HFF-Myc (cell line): ENCODE measurements at regions not wholly inside any gene's neighbourhood (a gene's known extent, or its start where the extent isn't known, plus 50 kb on each side); places are given as distances from the start of the nearest gene placed in this dataset.

ENCODE experiments used
- DNase-seq: peaks from one replicate; pipeline ENCODE4 v3.0.0-alpha.2; 2011; ENCODE audit warnings: low read depth; ENCODE audit errors: extremely low read depth
- H3K4me3 ChIP-seq: replicated peaks from 2 replicates; pipeline ENCODE4 v1.5.1; 2011; ENCODE audit warnings: low read depth, mild to moderate bottlenecking, control low read depth, low read length
- TF ChIP-seq, protein P1 (sequence below): IDR thresholded peaks from 2 replicates; pipeline ENCODE4 v1.5.1; 2012; ENCODE audit warnings: mild to moderate bottlenecking, low read depth, low read length, control low read depth; ENCODE audit errors: missing control alignments

GRCh38 chr12:123071857-123072256 lies 79.0 kb downstream of the PITPNM2 start:
- no peak overlapping the region for H3K4me3 ChIP-seq
- TF ChIP-seq, protein P1, sequence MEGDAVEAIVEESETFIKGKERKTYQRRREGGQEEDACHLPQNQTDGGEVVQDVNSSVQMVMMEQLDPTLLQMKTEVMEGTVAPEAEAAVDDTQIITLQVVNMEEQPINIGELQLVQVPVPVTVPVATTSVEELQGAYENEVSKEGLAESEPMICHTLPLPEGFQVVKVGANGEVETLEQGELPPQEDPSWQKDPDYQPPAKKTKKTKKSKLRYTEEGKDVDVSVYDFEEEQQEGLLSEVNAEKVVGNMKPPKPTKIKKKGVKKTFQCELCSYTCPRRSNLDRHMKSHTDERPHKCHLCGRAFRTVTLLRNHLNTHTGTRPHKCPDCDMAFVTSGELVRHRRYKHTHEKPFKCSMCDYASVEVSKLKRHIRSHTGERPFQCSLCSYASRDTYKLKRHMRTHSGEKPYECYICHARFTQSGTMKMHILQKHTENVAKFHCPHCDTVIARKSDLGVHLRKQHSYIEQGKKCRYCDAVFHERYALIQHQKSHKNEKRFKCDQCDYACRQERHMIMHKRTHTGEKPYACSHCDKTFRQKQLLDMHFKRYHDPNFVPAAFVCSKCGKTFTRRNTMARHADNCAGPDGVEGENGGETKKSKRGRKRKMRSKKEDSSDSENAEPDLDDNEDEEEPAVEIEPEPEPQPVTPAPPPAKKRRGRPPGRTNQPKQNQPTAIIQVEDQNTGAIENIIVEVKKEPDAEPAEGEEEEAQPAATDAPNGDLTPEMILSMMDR: no peak
- no peak for DNase-seq

- no peak overlapping the region for H3K4me3 ChIP-seq
- no peak for DNase-seq
- TF ChIP-seq, protein P1: no peak
Measured at GRCh38 chr12:123071099-123071800, 79.6 kb downstream of the PITPNM2 start.

DNA sequence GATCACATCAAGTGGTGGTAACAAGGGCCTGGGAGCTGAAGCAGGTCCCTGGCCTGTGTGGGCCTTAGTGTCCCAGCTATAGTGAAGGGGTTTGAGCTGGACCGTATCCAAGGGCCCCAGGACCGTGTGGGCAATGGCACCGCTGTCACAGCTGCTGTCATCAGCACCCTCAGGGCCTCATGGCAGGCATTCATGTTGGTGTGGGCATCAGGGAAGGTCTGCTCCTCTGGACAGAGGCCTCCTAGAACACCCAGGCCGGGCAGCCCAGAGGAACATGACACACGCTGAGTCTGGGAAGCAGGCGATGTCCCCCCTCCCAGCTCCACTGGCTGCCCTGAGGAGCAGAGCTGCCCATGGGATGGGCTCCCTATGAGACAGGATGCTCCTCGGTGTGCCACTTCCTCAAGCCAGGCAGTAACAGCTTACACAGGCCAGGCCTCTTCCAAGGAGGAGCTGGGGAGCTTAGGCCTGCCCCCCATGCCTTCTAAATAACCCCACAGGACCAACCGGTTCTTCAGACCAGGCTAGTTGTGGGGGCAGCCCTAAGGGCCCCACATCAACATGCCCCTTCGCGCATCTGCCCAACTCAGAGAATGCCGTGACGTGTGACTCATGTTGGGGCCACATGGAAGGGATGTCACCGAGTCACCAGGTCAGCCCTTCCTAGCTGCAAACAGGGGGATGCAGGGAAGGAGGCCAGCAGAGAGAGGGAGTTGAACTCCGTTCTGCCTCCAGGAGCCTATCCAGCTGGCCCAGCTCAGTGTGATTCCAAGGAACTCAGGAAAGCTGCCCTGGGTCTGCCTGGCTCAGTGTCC lies 80.4 kb downstream of the PITPNM2 start:
- DNase-seq: no peak
- TF ChIP-seq, protein P1: no peak

GRCh38 chr12:123069436-123070266 lies 81.2 kb downstream of the PITPNM2 start:
- no peak overlapping the region for H3K4me3 ChIP-seq
- no peak for DNase-seq
- TF ChIP-seq, protein P1: no peak

More for the DNA sequence above, 80.4 kb downstream of the PITPNM2 start:
- no peak overlapping the region for H3K4me3 ChIP-seq

- H3K4me3 ChIP-seq: no peak overlapping the region
- TF ChIP-seq, protein P1: no peak
- no peak for DNase-seq
Measured at GRCh38 chr12:123067654-123068053, 83.2 kb downstream of the PITPNM2 start.

DNA sequence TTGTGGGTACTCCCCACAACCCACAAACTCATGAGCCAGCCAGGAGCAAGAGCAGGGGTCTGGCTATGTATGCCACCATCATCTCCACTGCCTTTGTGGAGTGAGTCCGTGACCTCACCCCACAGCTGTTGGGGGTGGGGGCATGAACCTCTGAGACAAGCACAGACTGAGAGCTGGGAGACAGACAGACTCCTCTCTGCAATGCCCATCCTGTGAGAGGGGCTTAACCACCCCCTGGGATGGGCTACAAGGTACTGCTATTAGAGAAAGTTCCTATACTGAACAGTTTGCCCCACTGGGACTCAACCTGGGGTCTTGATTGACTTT lies 84.5 kb downstream of the PITPNM2 start:
- no peak for DNase-seq
- no peak overlapping the region for H3K4me3 ChIP-seq
- TF ChIP-seq, protein P1: no peak
